ENCODE measurements at regions not wholly inside any gene's neighbourhood (a gene's known extent, or its start where the extent isn't known, plus 50 kb on each side); places are given as distances from the start of the nearest gene placed in this dataset.

- no peak overlapping the region for H3K4me3 ChIP-seq (ENCODE audit: low read depth, low read length)
- H3K27ac ChIP-seq (ENCODE audit: extremely low read depth, low read depth, low read length) = no peak overlapping the region
- POLR2A ChIA-PET = no interaction called here
- CTCF ChIA-PET = no interaction called here
- TF ChIP-seq ZNF488 (tag by site-specific recombination; IDR thresholded peaks at IDR 0.05) (no peak), ZSCAN23 (tag by site-specific recombination; IDR thresholded peaks at IDR 0.05) (no peak), ZNF148 (tag by site-specific recombination; IDR thresholded peaks at IDR 0.05; ENCODE audit: borderline replicate concordance) (no peak), ZSCAN5A (tag by site-specific recombination; IDR thresholded peaks at IDR 0.05) (no peak), SP7 (tag by site-specific recombination; IDR thresholded peaks at IDR 0.05) (no peak), ZNF529 (tag by site-specific recombination; IDR thresholded peaks at IDR 0.05; ENCODE audit: insufficient replicate concordance) (no peak), ZNF266 (tag by site-specific recombination; IDR thresholded peaks at IDR 0.05; ENCODE audit: low read depth) (no peak), ZNF121 (tag by site-specific recombination; IDR thresholded peaks at IDR 0.05) (no peak), ZNF473 (tag by site-specific recombination; IDR thresholded peaks at IDR 0.05) (no peak), PRDM1 (tag by site-specific recombination; IDR thresholded peaks at IDR 0.05) (no peak), ZNF596 (tag by site-specific recombination; IDR thresholded peaks at IDR 0.05) (no peak), ZNF391 (tag by site-specific recombination; IDR thresholded peaks at IDR 0.05; ENCODE audit: borderline replicate concordance, low read depth) (no peak), ZNF10 (tag by site-specific recombination; IDR thresholded peaks at IDR 0.05) (no peak), ZBTB8A (tag by site-specific recombination; IDR thresholded peaks at IDR 0.05) (no peak), ZNF623 (tag by site-specific recombination; IDR thresholded peaks at IDR 0.05) (no peak), KLF9 (tag by site-specific recombination; IDR thresholded peaks at IDR 0.05; ENCODE audit: low read depth) (no peak), ZNF621 (tag by site-specific recombination; IDR thresholded peaks at IDR 0.05) (no peak), PRDM4 (tag by site-specific recombination; IDR thresholded peaks at IDR 0.05) (no peak), ZBTB48 (tag by site-specific recombination; IDR thresholded peaks at IDR 0.05) (no peak)
- H3K36me3 ChIP-seq (ENCODE audit: control insufficient read depth in 2 of 2, insufficient read depth in 1 of 2, low read length in 2 of 2) = no peaks in the 10 kb centered on the region
- no peaks in the 10 kb centered on the region for H3K4me1 ChIP-seq (ENCODE audit: control insufficient read depth, insufficient read depth, low read length)
- no peaks in the 10 kb centered on the region for H3K9me3 ChIP-seq (ENCODE audit: control insufficient read depth, insufficient read depth, low read depth, low read length)
These were observed 624.2 kb downstream of the PRR16 start for GRCh38 chr5:121088341-121088740.

- no peak overlapping the region for H3K4me3 ChIP-seq (ENCODE audit: low read depth, low read length)
- H3K36me3 ChIP-seq (ENCODE audit: control insufficient read depth in 2 of 2, insufficient read depth in 1 of 2, low read length in 2 of 2) = no peaks in the 10 kb centered on the region
- CTCF ChIA-PET = no interaction called here
- H3K4me1 ChIP-seq (ENCODE audit: control insufficient read depth, insufficient read depth, low read length) = no peaks in the 10 kb centered on the region
- POLR2A ChIA-PET = interaction anchor here (0.7 kb wide), 1 partner anchor 65 kb away, joined by 3 read pairs; no protein-coding TSS in a partner anchor
- H3K9me3 ChIP-seq (ENCODE audit: control insufficient read depth, insufficient read depth, low read depth, low read length) = no peaks in the 10 kb centered on the region
- TF ChIP-seq ZNF341 (tag by site-specific recombination; IDR thresholded peaks at IDR 0.05; ENCODE audit: low read depth) (no peak), ZNF530 (tag by site-specific recombination; IDR thresholded peaks at IDR 0.05; ENCODE audit: low read depth) (no peak)
- no peak overlapping the region for H3K27ac ChIP-seq (ENCODE audit: extremely low read depth, low read depth, low read length)
These were observed 626.7 kb downstream of the PRR16 start for GRCh38 chr5:121090822-121091221.
